ENCODE measurements at regions not wholly inside any gene's neighbourhood (a gene's known extent, or its start where the extent isn't known, plus 50 kb on each side); places are given as distances from the start of the nearest gene placed in this dataset.

- TF ChIP-seq CTCF (IDR thresholded peaks at IDR 0.05; ENCODE audit: low read depth, low read length) (no peak), EZH2phosphoT487 (IDR thresholded peaks at IDR 0.05; ENCODE audit: low read depth) (no peak)
Measured at GRCh38 chr16:6644916-6645315, 687.7 kb upstream of the RBFOX1 start.
